OCI-LY7 (cell line): ENCODE measurements at regions not wholly inside any gene's neighbourhood (a gene's known extent, or its start where the extent isn't known, plus 50 kb on each side); places are given as distances from the start of the nearest gene placed in this dataset.

Source experiments
- CTCF ChIP-seq: fragments of 200-600 bp; sonication (generic); conservative IDR thresholded peaks from 2 replicates; pipeline ENCODE4 v1.5.1; 2014; ENCODE audit warnings: mild to moderate bottlenecking, antibody characterized with exemption, low read length, moderate library complexity, mixed read lengths
- EZH2phosphoT487 ChIP-seq: fragments of 200-600 bp; sonication (generic); IDR thresholded peaks from 2 replicates; pipeline ENCODE4 v1.6.1; 2018; ENCODE audit warnings: low read depth, borderline replicate concordance, mild to moderate bottlenecking, mixed run types, antibody characterized with exemption, low read length, moderate library complexity, mixed read lengths

- TF ChIP-seq CTCF (no peak), EZH2phosphoT487 (no peak)
Measured at GRCh38 chr2:163368655-163369054, 367.2 kb downstream of the FIGN start.
